Thyroid gland (tissue), 4 donors: ENCODE measurements at regions not wholly inside any gene's neighbourhood (a gene's known extent, or its start where the extent isn't known, plus 50 kb on each side); places are given as distances from the start of the nearest gene placed in this dataset.

ENCODE experiments used
- DNase-seq, 2 donors: peaks; one replicate each; pipeline ENCODE4 v3.0.0-alpha.2; 2019
- H3K27ac ChIP-seq, 3 donors: fragments of 200-600 bp; sonication (generic); 1 replicate in 2 of 3; 2 replicates in 1 of 3; pipeline ENCODE4 v1.5.1; 2016 to 2019; ENCODE audit warnings: mild to moderate bottlenecking in 1 of 3, moderate library complexity in 1 of 3
- H3K27me3 ChIP-seq: fragments of 200-600 bp; sonication (generic); one replicate; pipeline ENCODE4 v1.5.1; 2019
- H3K36me3 ChIP-seq, 2 donors: fragments of 200-600 bp; sonication (generic); one replicate each; pipeline ENCODE4 v1.5.1; 2016 to 2019
- H3K4me1 ChIP-seq, 2 donors: fragments of 200-600 bp; sonication (generic); one replicate each; pipeline ENCODE4 v1.5.1; 2017 to 2019
- H3K4me3 ChIP-seq, 3 donors: fragments of 200-600 bp; sonication (generic); replicated peaks in 1 of 3; 1 replicate in 2 of 3; 2 replicates in 1 of 3; pipeline ENCODE4 v1.5.1; 2016; ENCODE audit warnings: mild to moderate bottlenecking in 1 of 3
- H3K9me3 ChIP-seq: fragments of 200-600 bp; sonication (generic); one replicate; pipeline ENCODE4 v1.5.1; 2017
- POLR2A ChIP-seq, 2 donors: fragments of 450-650 bp; IDR thresholded peaks; one replicate each; pipeline ENCODE4 v1.6.1; 2017; ENCODE audit warnings: antibody characterized with exemption in 2 of 2, mild to moderate bottlenecking in 2 of 2, moderate library complexity in 1 of 2
- WGBS, 2 donors: methylation state at CpG; one replicate each; pipeline ENCODE4 v1.1.5; 2017; 5-methylcytosine and 5-hydroxymethylcytosine counted together
- intact Hi-C: fragments of 100-400 bp; cut with DNase I; formaldehyde crosslinking; loops from one replicate; pipeline ENCODE4 v1.15.1; 2023
- TF ChIP-seq, protein P1 (sequence below), 6 experiments: fragments of 200-600 bp in 3 of 6; fragments of 450-650 bp in 3 of 6; sonication (generic) in 3 of 6; IDR thresholded peaks; one replicate each; pipeline ENCODE4 v1.5.1; 2016 to 2019; ENCODE audit warnings: antibody characterized with exemption in 6 of 6, mild to moderate bottlenecking in 2 of 6, inconsistent platforms in 1 of 6, moderate library complexity in 1 of 6

DNA sequence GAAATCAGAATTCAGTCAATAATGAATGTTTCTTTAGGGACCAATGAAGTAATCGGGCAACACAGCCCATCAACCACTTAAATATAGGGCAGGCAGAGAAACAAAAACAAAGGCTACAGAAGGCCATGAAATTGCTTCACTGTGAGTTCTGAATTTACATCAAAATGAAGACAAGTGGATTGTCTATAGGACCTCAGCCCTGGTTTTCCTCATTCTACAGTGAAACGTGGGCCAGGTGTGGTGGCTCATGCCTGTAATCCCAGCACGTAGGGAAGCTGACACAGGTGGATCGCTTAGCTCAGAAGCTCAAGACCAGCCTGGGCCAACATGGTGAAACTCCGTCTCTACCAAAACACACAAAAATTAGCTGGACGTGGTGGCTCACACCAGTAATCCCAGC, 416.0 kb downstream of the KLF12 start:
- H3K4me3 ChIP-seq, result no peak overlapping the region
- peaks cover 6 to 12% of the 10 kb centered on the region in 2 donors for H3K4me1 ChIP-seq
- 90 to 93% methylated on average over 6 of the region's 6 CpGs for WGBS, 2 donors
- intact Hi-C loops, result no loop called here
- TF ChIP-seq, protein P1, sequence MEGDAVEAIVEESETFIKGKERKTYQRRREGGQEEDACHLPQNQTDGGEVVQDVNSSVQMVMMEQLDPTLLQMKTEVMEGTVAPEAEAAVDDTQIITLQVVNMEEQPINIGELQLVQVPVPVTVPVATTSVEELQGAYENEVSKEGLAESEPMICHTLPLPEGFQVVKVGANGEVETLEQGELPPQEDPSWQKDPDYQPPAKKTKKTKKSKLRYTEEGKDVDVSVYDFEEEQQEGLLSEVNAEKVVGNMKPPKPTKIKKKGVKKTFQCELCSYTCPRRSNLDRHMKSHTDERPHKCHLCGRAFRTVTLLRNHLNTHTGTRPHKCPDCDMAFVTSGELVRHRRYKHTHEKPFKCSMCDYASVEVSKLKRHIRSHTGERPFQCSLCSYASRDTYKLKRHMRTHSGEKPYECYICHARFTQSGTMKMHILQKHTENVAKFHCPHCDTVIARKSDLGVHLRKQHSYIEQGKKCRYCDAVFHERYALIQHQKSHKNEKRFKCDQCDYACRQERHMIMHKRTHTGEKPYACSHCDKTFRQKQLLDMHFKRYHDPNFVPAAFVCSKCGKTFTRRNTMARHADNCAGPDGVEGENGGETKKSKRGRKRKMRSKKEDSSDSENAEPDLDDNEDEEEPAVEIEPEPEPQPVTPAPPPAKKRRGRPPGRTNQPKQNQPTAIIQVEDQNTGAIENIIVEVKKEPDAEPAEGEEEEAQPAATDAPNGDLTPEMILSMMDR (IDR thresholded peaks at IDR 0.05), result no peak
- no peak for TF ChIP-seq POLR2A (IDR thresholded peaks at IDR 0.05)
- H3K27ac ChIP-seq, result no peak overlapping the region
- H3K9me3 ChIP-seq, result no peaks in the 10 kb centered on the region
- no peaks in the 10 kb centered on the region for H3K36me3 ChIP-seq
- H3K27me3 ChIP-seq, result no peaks in the 10 kb centered on the region
- no peak for DNase-seq

DNA sequence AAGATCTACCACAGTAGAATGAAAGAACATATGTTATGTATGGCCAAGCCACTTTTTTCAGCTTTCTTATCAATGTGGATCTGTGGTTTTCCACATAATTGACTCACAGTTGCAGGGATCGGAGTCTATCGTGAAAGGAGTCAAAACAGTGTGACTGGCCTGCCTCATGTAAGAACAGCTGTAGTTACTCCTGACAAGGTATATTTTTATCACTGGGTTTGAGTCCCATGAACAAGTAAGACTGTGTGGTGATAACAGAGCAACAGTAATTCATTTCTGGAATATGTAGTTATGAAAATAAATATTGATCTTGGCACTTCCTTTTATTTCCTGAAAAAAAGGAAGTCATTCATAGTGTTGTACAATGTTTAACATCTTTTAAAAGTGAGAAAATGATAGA, 416.6 kb downstream of the KLF12 start:
- WGBS, 2 donors, result 75 to 78% methylated on average over 2 of the region's 2 CpGs
- Histone ChIP-seq H3K27ac (no peak overlapping the region), H3K27me3 (no peaks in the 10 kb centered on the region), H3K4me1 (peaks cover 6 to 12% of the 10 kb centered on the region in 2 donors), H3K4me3 (no peak overlapping the region), H3K9me3 (no peaks in the 10 kb centered on the region), H3K36me3 (no peaks in the 10 kb centered on the region)
- no peak for DNase-seq
- intact Hi-C loops, result no loop called here
- TF ChIP-seq POLR2A (IDR thresholded peaks at IDR 0.05), result no peak
- TF ChIP-seq, protein P1 (IDR thresholded peaks at IDR 0.05), result no peak

DNA sequence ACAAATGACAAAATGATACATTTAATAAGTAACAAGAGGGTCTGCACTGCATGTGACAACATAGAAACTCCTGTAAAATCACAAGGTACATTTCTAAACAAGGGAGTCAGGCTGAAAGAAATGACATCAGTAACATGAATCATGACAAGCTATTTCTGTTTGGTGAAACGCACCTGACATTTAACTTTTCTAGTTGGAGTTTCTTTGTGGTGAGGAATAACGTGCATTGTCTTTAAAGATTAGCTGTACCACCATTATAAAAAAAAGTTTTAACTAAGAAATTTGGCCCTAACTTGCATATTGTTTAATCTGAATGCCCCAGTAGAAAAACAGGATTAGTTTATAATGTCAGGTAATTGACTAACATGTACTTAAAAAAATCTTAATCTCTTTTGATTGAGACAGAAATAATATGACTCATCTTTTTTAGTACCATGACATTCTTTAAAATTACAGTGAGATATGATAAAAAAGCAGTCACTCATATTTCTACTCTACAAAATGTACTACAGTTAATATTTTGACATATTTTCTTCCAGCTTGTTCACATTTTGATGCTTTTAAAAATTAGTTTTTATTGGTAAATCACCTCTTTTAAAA, 418.2 kb downstream of the KLF12 start:
- no peaks in the 10 kb centered on the region for H3K27me3 ChIP-seq
- no peak overlapping the region for H3K27ac ChIP-seq
- intact Hi-C loops, result no loop called here
- no peak for TF ChIP-seq POLR2A (IDR thresholded peaks at IDR 0.05)
- TF ChIP-seq, protein P1 (IDR thresholded peaks at IDR 0.05), result no peak
- 82 to 94% methylated on average over 2 of the region's 2 CpGs for WGBS, 2 donors
- H3K36me3 ChIP-seq, result no peaks in the 10 kb centered on the region
- DNase-seq, result no peak
- no peak overlapping the region for H3K4me3 ChIP-seq
- H3K9me3 ChIP-seq, result no peaks in the 10 kb centered on the region
- peaks cover 6 to 12% of the 10 kb centered on the region in 2 donors for H3K4me1 ChIP-seq

DNA sequence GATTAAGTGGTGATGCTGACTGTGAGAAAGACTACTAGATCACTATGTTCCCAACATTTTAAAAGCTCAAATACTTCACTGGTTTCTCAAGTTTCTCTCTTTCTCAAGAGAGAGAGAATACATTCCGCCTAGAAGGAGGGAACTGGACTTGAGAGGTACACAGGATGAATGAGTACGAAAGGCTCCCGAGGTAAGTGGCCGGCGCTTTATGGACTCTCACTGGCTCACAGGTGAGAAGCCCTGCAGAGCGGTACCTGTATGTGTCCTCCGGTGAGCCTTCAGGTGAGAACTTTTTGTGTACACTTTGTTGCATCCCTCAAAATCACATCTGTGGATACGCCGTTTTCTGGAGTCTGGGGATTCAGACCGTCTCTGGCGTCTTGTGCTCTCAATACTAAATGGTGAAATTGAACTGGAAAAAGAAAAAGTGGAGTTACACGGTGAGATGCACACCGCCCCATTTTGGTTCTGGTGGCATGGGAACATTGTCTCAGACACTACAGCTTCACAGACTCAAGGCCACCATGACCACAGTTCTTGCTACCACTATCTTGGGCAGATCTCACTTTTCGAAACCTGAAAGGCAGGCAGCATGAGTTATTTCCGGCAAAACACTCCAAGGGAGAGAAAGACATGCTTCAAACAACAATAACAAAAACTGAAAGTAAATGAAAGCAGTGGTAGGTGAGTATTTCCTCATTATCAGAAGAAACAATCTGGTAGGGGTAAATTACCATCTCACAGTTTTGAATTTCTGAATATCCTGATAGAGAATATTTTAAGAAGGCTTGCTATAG, 418.9 kb downstream of the KLF12 start:
- no peaks in the 10 kb centered on the region for H3K27me3 ChIP-seq
- peak in 1 of 2 donors; percentile 31 for TF ChIP-seq POLR2A (IDR thresholded peaks at IDR 0.05)
- TF ChIP-seq, protein P1 (IDR thresholded peaks at IDR 0.05), result no peak
- 62% methylated on average over 15 of the region's 15 CpGs for whole genome bisulfite sequencing, 2 donors
- no peaks in the 10 kb centered on the region for H3K9me3 ChIP-seq
- peaks cover 6 to 12% of the 10 kb centered on the region in 2 donors for H3K4me1 ChIP-seq
- peak; percentile 77 to 81 for DNase-seq
- peak overlapping the region in 1 of 3 donors; percentile 19 for H3K27ac ChIP-seq
- H3K4me3 ChIP-seq, result no peak overlapping the region
- intact Hi-C loops, result no loop called here
- no peaks in the 10 kb centered on the region for H3K36me3 ChIP-seq

DNA sequence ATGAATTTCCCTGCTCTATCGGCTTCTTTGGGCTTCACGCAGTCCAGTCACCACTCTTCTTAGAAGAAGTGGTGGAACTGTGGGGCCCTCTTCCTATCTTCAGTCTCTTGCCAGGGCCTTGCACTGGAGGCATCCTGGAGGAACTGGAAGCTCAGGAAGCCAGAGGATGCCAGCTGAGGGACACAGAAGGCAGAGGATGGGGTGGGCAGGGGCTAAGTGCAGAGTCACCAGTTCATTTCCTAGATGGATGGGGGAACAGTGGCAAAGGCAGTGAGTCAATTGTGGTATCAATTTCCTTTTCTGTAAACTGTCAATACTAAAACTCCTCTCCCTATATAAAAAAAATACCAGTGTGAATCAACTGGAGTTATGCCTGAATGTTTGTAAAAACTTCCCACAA, 419.7 kb downstream of the KLF12 start:
- intact Hi-C loops, result no loop called here
- no peak for DNase-seq
- Histone ChIP-seq H3K9me3 (no peaks in the 10 kb centered on the region), H3K4me3 (no peak overlapping the region), H3K36me3 (no peaks in the 10 kb centered on the region), H3K27me3 (no peaks in the 10 kb centered on the region), H3K4me1 (peaks cover 6 to 12% of the 10 kb centered on the region in 2 donors), H3K27ac (peak overlapping the region in 1 of 3 donors; percentile 19)
- WGBS, 2 donors, result 83 to 87% methylated on average over 2 of the region's 2 CpGs
- TF ChIP-seq POLR2A (IDR thresholded peaks at IDR 0.05), result no peak
- TF ChIP-seq, protein P1 (IDR thresholded peaks at IDR 0.05), result no peak
